ENCODE measurements at regions not wholly inside any gene's neighbourhood (a gene's known extent, or its start where the extent isn't known, plus 50 kb on each side); places are given as distances from the start of the nearest gene placed in this dataset.

GRCh38 chr4:151888367-151888866, 127.6 kb upstream of the GATB start:
- no peak overlapping the region for H3K27ac ChIP-seq (ENCODE audit: low read depth, low read length)
- ChIA-PET CTCF (no interaction called here), POLR2A (no interaction called here)
- H3K27me3 ChIP-seq (ENCODE audit: control insufficient read depth, insufficient read depth, low read length) = peaks cover 12% of the 10 kb centered on the region
- no peak for DNase-seq (ENCODE audit: low read depth, low spot score)
- TF ChIP-seq CTCF (IDR thresholded peaks at IDR 0.05; ENCODE audit: low read depth, low read length) = no peak
- H3K4me3 ChIP-seq (ENCODE audit: low read depth, low read length) = no peak overlapping the region
- H3K9me3 ChIP-seq (ENCODE audit: control insufficient read depth, insufficient read depth, low read length) = no peaks in the 10 kb centered on the region

GRCh38 chr4:151887816-151888180, 127.0 kb upstream of the GATB start:
- Histone ChIP-seq H3K27ac (ENCODE audit: low read depth, low read length) (no peak overlapping the region), H3K4me3 (ENCODE audit: low read depth, low read length) (no peak overlapping the region), H3K27me3 (ENCODE audit: control insufficient read depth, insufficient read depth, low read length) (peaks cover 8% of the 10 kb centered on the region), H3K9me3 (ENCODE audit: control insufficient read depth, insufficient read depth, low read length) (no peaks in the 10 kb centered on the region)
- no peak for TF ChIP-seq CTCF (IDR thresholded peaks at IDR 0.05; ENCODE audit: low read depth, low read length)
- no peak for DNase-seq (ENCODE audit: low read depth, low spot score)
- ChIA-PET POLR2A (no interaction called here), CTCF (no interaction called here)

GRCh38 chr4:151887031-151887815, 126.4 kb upstream of the GATB start:
- CTCF ChIA-PET = no interaction called here
- no peaks in the 10 kb centered on the region for H3K9me3 ChIP-seq (ENCODE audit: control insufficient read depth, insufficient read depth, low read length)
- DNase-seq (ENCODE audit: low read depth, low spot score) = no peak
- peaks cover 8% of the 10 kb centered on the region for H3K27me3 ChIP-seq (ENCODE audit: control insufficient read depth, insufficient read depth, low read length)
- POLR2A ChIA-PET = no interaction called here
- no peak for TF ChIP-seq CTCF (IDR thresholded peaks at IDR 0.05; ENCODE audit: low read depth, low read length)
- H3K4me3 ChIP-seq (ENCODE audit: low read depth, low read length) = no peak overlapping the region
- no peak overlapping the region for H3K27ac ChIP-seq (ENCODE audit: low read depth, low read length)

- H3K27ac ChIP-seq (ENCODE audit: low read depth, low read length) = no peak overlapping the region
- TF ChIP-seq CTCF (IDR thresholded peaks at IDR 0.05; ENCODE audit: low read depth, low read length) = no peak
- peaks cover 8% of the 10 kb centered on the region for H3K27me3 ChIP-seq (ENCODE audit: control insufficient read depth, insufficient read depth, low read length)
- DNase-seq (ENCODE audit: low read depth, low spot score) = no peak
- no peaks in the 10 kb centered on the region for H3K9me3 ChIP-seq (ENCODE audit: control insufficient read depth, insufficient read depth, low read length)
- no peak overlapping the region for H3K4me3 ChIP-seq (ENCODE audit: low read depth, low read length)
- POLR2A ChIA-PET = no interaction called here
- CTCF ChIA-PET = no interaction called here
Observed at GRCh38 chr4:151885123-151885522, 124.3 kb upstream of the GATB start.

- Histone ChIP-seq H3K9me3 (ENCODE audit: control insufficient read depth, insufficient read depth, low read length) (no peaks in the 10 kb centered on the region), H3K4me3 (ENCODE audit: low read depth, low read length) (no peak overlapping the region), H3K27me3 (ENCODE audit: control insufficient read depth, insufficient read depth, low read length) (peaks cover 7% of the 10 kb centered on the region), H3K27ac (ENCODE audit: low read depth, low read length) (no peak overlapping the region)
- POLR2A ChIA-PET = no interaction called here
- CTCF ChIA-PET = no interaction called here
- TF ChIP-seq CTCF (IDR thresholded peaks at IDR 0.05; ENCODE audit: low read depth, low read length) = no peak
- DNase-seq (ENCODE audit: low read depth, low spot score) = no peak
Observed at GRCh38 chr4:151883747-151884146, 122.9 kb upstream of the GATB start.

All from AG04450 (cell line).